A673 (cell line): ENCODE measurements at regions not wholly inside any gene's neighbourhood (a gene's known extent, or its start where the extent isn't known, plus 50 kb on each side); places are given as distances from the start of the nearest gene placed in this dataset.

ENCODE experiments used
- EZH2 ChIP-seq: fragments of 200-600 bp; sonication (generic); IDR thresholded peaks from 2 replicates; pipeline ENCODE4 v1.6.1; 2017; ENCODE audit warnings: borderline replicate concordance, low read depth, mild to moderate bottlenecking, mixed read lengths, antibody characterized with exemption, low read length; ENCODE audit not compliant: poor library complexity, severe bottlenecking
- TF ChIP-seq, protein P1 (sequence below): fragments of 300-800, 200-600 bp; sonication (generic); conservative IDR thresholded peaks from 2 replicates; pipeline ENCODE4 v1.5.1; 2017; ENCODE audit warnings: low read depth, mild to moderate bottlenecking, antibody characterized with exemption, low read length, moderate library complexity, mixed read lengths

DNA sequence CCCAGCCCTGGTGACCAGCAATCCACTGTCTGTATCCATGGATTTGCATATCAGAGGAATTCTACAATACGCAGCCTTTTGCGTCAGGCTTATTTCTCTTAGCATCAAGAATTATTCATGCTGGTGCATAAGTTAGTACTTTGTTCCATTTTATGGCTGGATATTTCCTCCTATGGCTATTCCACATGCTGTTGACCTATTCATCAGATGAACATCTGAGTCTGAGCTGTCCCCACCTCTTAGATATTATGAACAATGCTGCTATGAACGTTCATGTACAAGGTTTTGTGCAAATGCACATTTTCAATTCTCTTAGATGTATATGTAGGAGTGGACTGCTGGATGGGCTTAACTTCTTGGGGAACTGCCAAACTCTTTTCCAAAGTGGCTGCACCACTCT is 79.0 kb upstream of the CST7 start:
- TF ChIP-seq, protein P1, sequence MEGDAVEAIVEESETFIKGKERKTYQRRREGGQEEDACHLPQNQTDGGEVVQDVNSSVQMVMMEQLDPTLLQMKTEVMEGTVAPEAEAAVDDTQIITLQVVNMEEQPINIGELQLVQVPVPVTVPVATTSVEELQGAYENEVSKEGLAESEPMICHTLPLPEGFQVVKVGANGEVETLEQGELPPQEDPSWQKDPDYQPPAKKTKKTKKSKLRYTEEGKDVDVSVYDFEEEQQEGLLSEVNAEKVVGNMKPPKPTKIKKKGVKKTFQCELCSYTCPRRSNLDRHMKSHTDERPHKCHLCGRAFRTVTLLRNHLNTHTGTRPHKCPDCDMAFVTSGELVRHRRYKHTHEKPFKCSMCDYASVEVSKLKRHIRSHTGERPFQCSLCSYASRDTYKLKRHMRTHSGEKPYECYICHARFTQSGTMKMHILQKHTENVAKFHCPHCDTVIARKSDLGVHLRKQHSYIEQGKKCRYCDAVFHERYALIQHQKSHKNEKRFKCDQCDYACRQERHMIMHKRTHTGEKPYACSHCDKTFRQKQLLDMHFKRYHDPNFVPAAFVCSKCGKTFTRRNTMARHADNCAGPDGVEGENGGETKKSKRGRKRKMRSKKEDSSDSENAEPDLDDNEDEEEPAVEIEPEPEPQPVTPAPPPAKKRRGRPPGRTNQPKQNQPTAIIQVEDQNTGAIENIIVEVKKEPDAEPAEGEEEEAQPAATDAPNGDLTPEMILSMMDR = no peak
- TF ChIP-seq EZH2 = no peak
